ENCODE measurements at regions not wholly inside any gene's neighbourhood (a gene's known extent, or its start where the extent isn't known, plus 50 kb on each side); places are given as distances from the start of the nearest gene placed in this dataset.
"Not testable (repeated sequence)": the region's sequence is repeated elsewhere in the genome, so short reads cannot be mapped to it uniquely, and the experiment has no call there.

GRCh38 chr13:21246761-21247452, 70.4 kb downstream of the MRPL57 start:
- no peak overlapping the region for H3K4me3 ChIP-seq (ENCODE audit: low read depth, low read length)
- TF ChIP-seq, protein P1, sequence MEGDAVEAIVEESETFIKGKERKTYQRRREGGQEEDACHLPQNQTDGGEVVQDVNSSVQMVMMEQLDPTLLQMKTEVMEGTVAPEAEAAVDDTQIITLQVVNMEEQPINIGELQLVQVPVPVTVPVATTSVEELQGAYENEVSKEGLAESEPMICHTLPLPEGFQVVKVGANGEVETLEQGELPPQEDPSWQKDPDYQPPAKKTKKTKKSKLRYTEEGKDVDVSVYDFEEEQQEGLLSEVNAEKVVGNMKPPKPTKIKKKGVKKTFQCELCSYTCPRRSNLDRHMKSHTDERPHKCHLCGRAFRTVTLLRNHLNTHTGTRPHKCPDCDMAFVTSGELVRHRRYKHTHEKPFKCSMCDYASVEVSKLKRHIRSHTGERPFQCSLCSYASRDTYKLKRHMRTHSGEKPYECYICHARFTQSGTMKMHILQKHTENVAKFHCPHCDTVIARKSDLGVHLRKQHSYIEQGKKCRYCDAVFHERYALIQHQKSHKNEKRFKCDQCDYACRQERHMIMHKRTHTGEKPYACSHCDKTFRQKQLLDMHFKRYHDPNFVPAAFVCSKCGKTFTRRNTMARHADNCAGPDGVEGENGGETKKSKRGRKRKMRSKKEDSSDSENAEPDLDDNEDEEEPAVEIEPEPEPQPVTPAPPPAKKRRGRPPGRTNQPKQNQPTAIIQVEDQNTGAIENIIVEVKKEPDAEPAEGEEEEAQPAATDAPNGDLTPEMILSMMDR (IDR thresholded peaks at IDR 0.05; ENCODE audit: borderline replicate concordance, insufficient read depth, low read depth, low read length), result no peak

DNA sequence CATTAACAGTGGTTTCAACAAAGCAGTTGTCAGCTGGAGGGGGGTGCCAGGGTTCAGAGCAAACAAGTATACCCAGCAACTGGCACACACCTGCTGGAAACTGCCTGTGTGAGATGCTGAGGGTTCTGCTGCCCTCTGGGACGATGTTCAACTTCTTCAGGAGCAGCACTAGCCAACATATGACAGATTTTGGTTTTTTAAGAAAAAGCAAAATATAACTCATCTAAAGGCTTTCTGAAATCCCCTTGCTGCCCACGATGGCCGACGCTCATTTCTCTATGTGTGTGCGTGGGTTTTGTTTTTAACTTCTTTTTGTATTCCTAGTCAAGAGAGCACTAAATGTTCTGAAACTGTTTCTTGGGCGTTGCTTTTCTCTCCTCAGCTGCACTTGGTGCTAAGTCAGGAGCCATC, 79.9 kb downstream of the MRPL57 start:
- no peak overlapping the region for H3K4me3 ChIP-seq (ENCODE audit: low read depth, low read length)
- TF ChIP-seq, protein P1 (IDR thresholded peaks at IDR 0.05; ENCODE audit: borderline replicate concordance, insufficient read depth, low read depth, low read length), result no peak

- no peak overlapping the region for H3K4me3 ChIP-seq (ENCODE audit: low read depth, low read length)
- TF ChIP-seq, protein P1 (IDR thresholded peaks at IDR 0.05; ENCODE audit: borderline replicate concordance, insufficient read depth, low read depth, low read length), result no peak
Observed at GRCh38 chr13:21256891-21257290, 80.4 kb downstream of the MRPL57 start.

DNA sequence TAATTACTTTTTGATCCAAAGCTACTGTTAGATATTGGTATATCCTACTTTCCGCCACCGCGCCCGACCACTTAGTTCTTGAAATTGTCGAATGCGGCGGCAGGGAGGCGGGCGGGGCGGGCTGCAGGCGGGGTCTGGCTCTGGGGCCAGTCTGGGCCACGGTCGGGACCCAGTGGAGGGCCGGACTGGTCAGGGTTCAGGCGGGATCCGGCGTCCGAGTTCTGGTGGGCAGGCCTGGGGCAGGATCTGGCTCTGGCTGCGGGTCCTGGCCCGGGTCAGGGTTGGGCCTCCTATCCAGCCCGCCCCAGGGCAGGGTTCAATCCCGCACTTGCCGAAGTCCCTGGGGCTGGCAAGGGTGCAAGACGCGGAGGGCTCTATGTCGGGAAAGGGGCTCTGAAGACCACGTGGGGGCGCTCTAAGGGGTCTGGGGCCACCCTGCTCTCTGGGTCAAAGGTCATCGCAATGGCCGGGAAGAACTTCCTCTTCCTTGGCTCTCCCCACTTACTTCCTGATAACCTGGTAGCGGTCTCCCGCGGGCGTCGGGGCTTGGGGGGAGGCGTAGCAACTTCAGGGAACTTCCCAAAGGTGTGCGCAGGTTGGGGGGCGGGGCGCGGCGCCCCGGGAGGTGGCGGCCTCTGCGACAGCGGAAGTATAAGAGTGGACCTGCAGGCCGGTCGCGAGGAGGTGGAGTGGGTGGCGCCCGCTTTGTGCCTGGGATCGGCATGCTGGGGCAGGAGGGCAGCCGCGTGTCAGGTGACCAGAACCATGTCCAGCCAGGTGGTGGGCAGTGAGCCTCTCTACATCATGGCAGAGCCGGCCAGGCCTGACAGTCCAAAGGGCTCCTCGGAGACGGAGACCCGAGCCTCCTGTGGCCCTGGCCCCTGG, 83.4 kb downstream of the MRPL57 start:
- no peak overlapping the region for H3K4me3 ChIP-seq (ENCODE audit: low read depth, low read length)
- TF ChIP-seq, protein P1 (IDR thresholded peaks at IDR 0.05; ENCODE audit: borderline replicate concordance, insufficient read depth, low read depth, low read length), result no peak

GRCh38 chr13:21260561-21261290, 84.3 kb downstream of the MRPL57 start:
- H3K4me3 ChIP-seq (ENCODE audit: low read depth, low read length), result not testable (repeated sequence)

DNA sequence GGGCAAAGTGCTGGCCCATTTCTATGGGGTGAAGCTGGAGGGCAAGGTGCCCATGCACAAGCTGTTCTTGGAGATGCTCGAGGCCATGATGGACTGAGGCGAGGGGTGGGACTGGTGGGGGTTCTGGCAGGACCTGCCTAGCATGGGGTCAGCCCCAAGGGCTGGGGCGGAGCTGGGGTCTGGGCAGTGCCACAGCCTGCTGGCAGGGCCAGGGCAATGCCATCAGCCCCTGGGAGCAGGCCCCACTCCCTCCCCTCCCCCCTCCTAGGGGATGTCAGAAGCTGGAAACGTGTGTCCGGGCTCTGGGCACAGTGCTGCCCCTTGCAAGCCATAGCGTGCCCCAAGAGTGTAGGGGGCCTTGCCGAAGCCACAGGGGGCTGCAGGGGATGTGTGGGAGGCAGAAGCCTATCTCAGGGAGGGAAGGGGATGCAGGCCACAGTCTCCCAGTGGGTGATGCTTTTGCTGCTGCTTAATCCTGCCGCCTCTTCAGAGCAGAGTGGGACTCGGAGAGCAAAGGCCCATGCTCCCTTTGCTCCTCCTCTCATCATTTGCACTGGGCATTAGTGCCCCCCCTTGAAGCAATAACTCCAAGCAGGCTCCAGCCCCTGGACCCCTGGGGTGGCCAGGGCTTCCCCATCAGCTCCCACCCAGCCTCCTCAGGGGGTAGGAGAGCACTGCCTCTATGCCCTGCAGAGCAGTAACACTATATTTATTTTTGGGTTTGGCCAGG, 85.2 kb downstream of the MRPL57 start:
- not testable (repeated sequence) for H3K4me3 ChIP-seq (ENCODE audit: low read depth, low read length)

DNA sequence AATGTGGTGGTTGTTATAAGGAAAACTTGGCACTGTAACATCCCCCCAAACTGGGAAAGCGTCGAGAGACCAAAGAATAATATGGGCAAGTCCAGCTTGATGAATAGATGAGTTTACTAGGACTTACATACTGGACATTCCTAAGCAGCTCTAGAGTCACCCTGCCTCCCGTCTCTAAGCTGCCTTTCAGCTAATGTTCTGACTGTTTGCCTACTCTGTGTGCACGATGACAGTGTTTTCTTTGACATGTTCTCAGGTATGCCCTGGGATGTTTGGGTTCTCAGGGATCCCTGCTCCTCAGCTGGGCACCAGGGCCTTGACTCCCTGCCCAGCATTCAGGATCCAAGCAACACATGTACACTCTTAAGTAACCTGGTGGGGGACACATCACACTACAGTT, 87.5 kb downstream of the MRPL57 start:
- H3K4me3 ChIP-seq (ENCODE audit: low read depth, low read length), result not testable (repeated sequence)

- not testable (repeated sequence) for H3K4me3 ChIP-seq (ENCODE audit: low read depth, low read length)
Observed at GRCh38 chr13:21268485-21268884, 92.0 kb downstream of the MRPL57 start.

- not testable (repeated sequence) for H3K4me3 ChIP-seq (ENCODE audit: low read depth, low read length)
Observed at GRCh38 chr13:21272439-21272838, 96.0 kb downstream of the MRPL57 start.

DNA sequence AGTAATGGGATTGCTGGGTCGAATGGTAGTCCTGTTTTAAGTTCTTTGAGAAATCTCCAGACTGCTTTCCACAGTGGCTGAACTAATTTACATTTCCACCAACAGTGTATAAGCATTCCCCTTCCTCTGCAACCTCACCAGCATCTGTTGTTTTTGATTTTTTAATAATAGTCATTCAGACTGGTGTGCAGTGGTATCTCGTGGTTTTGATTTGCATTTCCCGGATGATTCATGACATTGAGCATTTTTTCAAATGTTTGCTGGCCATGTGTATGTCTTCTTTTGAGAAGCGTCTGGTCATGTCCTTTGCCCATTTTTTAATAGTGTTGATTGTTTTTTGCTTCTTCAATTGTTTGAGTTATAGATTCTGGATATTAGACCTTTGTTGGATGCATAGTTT, 98.0 kb downstream of the MRPL57 start:
- not testable (repeated sequence) for H3K4me3 ChIP-seq (ENCODE audit: low read depth, low read length)
